NCI-H1092 (cell line): ENCODE measurements at regions not wholly inside any gene's neighbourhood (a gene's known extent, or its start where the extent isn't known, plus 50 kb on each side); places are given as distances from the start of the nearest gene placed in this dataset.
"Not testable (repeated sequence)": the region's sequence is repeated elsewhere in the genome, so short reads cannot be mapped to it uniquely, and the experiment has no call there.

Experiments used
- DNase-seq: peaks from one replicate; lab custom pipeline; 2025; lab: John Stamatoyannopoulos, UW

- no peak for DNase-seq
These were observed 322.4 kb downstream of the TMEM167A start for GRCh38 chr5:82754759-82755158.

- DNase-seq, result no peak
These were observed 323.0 kb downstream of the TMEM167A start for GRCh38 chr5:82754036-82754746.

- no peak for DNase-seq
These were observed 323.8 kb downstream of the TMEM167A start for GRCh38 chr5:82753374-82753773.

GRCh38 chr5:82749461-82749820 lies 327.8 kb downstream of the TMEM167A start:
- DNase-seq, result no peak

- no peak for DNase-seq
These were observed 328.3 kb downstream of the TMEM167A start for GRCh38 chr5:82748688-82749460.

GRCh38 chr5:82747986-82748385 lies 329.2 kb downstream of the TMEM167A start:
- no peak for DNase-seq

- no peak for DNase-seq
These were observed 332.2 kb downstream of the TMEM167A start for GRCh38 chr5:82745016-82745415.

GRCh38 chr5:82738681-82739269 lies 338.4 kb downstream of the TMEM167A start:
- no peak for DNase-seq

GRCh38 chr5:82735160-82735789 lies 341.9 kb downstream of the TMEM167A start:
- DNase-seq, result no peak

- DNase-seq, result no peak
These were observed 342.8 kb downstream of the TMEM167A start for GRCh38 chr5:82734347-82734746.

GRCh38 chr5:82730913-82731312 lies 346.3 kb downstream of the TMEM167A start:
- DNase-seq, result no peak

GRCh38 chr5:82728926-82729702 lies 348.1 kb downstream of the TMEM167A start:
- DNase-seq, result no peak

GRCh38 chr5:82723168-82723567 lies 354.0 kb downstream of the TMEM167A start:
- no peak for DNase-seq

- no peak for DNase-seq
These were observed 356.1 kb downstream of the TMEM167A start for GRCh38 chr5:82721087-82721410.

GRCh38 chr5:82720213-82721086 lies 356.7 kb downstream of the TMEM167A start:
- no peak for DNase-seq

- no peak for DNase-seq
These were observed 357.8 kb downstream of the TMEM167A start for GRCh38 chr5:82719368-82719767.

- no peak for DNase-seq
These were observed 359.5 kb downstream of the TMEM167A start for GRCh38 chr5:82717738-82718137.

- DNase-seq, result not testable (repeated sequence)
These were observed 362.5 kb downstream of the TMEM167A start for GRCh38 chr5:82714732-82715131.

- no peak for DNase-seq
These were observed 363.4 kb downstream of the TMEM167A start for GRCh38 chr5:82713811-82714210.

- no peak for DNase-seq
These were observed 369.5 kb downstream of the TMEM167A start for GRCh38 chr5:82707741-82708140.

GRCh38 chr5:82704381-82704780 lies 372.8 kb downstream of the TMEM167A start:
- DNase-seq, result no peak
